HCT116 (cell line): ENCODE measurements at regions not wholly inside any gene's neighbourhood (a gene's known extent, or its start where the extent isn't known, plus 50 kb on each side); places are given as distances from the start of the nearest gene placed in this dataset.
A peak's percentile ranks its signal among the peaks of the same experiment; 100 is the strongest.

Source experiments
- ATAC-seq: fragments of 200-7000 bp; cut with Tn5 transposase; 2 replicates; pipeline ENCODE4 v1.9.1; 2020; ENCODE audit warnings: mild to moderate bottlenecking, moderate library complexity
- BruUV-seq: library from RNA; stranded (reverse); fragments of 400-500 nt; replicated peaks from 2 replicates; lab custom pipeline; 2021; lab: Mats Ljungman, UMichigan
- CTCF ChIA-PET: fragments of 300-600 bp; sonication (Branson Sonifier 250); formaldehyde crosslinking; loops from one replicate; lab custom pipeline; 2021; ENCODE audit warnings: antibody characterized with exemption; lab: Charles Lee
- POLR2A ChIA-PET: fragments of 300-600, 350-600 bp; sonication (Branson Sonifier 250); formaldehyde crosslinking; loops from one replicate; lab custom pipeline; 2021; ENCODE audit warnings: antibody characterized with exemption; lab: Charles Lee
- RAD21 ChIA-PET, 2 experiments: fragments of 300-600 bp; sonication (Branson Sonifier 250); formaldehyde crosslinking; loops; one replicate each; lab custom pipeline; 2023; ENCODE audit warnings: low total read pairs in 2 of 2; ENCODE audit not compliant: uncharacterized antibody in 2 of 2, unreplicated experiment in 2 of 2, low non-redundant PET in 1 of 2; lab: Charles Lee
- DNase-seq: peaks from one replicate; pipeline ENCODE4 v3.0.0-alpha.2; 2010; ENCODE audit warnings: low read depth, low spot score
- H2AFZ ChIP-seq: fragments of 200-600 bp; shearing (Covaris generic), sonication (generic); 2 replicates; pipeline ENCODE4 v1.6.1; 2017; ENCODE audit warnings: low read depth, mixed run types, mixed read lengths, antibody characterized with exemption, low read length; ENCODE audit not compliant: poor library complexity, severe bottlenecking
- H3K27ac ChIP-seq: 2 replicates; pipeline ENCODE4 v1.5.1; 2012; ENCODE audit warnings: low read depth, low read length
- H3K27me3 ChIP-seq: fragments of 200-600 bp; sonication (generic); 2 replicates; pipeline ENCODE4 v1.6.1; 2016; ENCODE audit warnings: mixed run types, low read length, mixed read lengths; ENCODE audit not compliant: insufficient read depth
- H3K36me3 ChIP-seq, 2 experiments: fragments of 200-500 bp in 1 of 2; fragments of 200-600 bp in 1 of 2; sonication (Bioruptor generic) in 1 of 2; sonication (generic) in 1 of 2; 2 replicates each; pipeline versions ENCODE4 v1.5.1 to v1.6.1; 2014 to 2016; ENCODE audit warnings: low read length in 2 of 2, inconsistent platforms in 1 of 2, mixed read lengths in 1 of 2, mixed run types in 1 of 2; ENCODE audit not compliant: insufficient read depth in 2 of 2, control insufficient read depth in 1 of 2
- H3K4me1 ChIP-seq, 2 experiments: fragments of 200-600 bp in 1 of 2; sonication (generic) in 1 of 2; 2 replicates each; pipeline versions ENCODE4 v1.5.1 to v1.6.1; 2012 to 2017; ENCODE audit warnings: low read length in 2 of 2, inconsistent platforms in 1 of 2, mild to moderate bottlenecking in 1 of 2, mixed read lengths in 1 of 2, mixed run types in 1 of 2, moderate library complexity in 1 of 2; ENCODE audit not compliant: insufficient read depth in 2 of 2, control insufficient read depth in 1 of 2
- H3K4me2 ChIP-seq: fragments of 200-600 bp; sonication (generic); 2 replicates; pipeline ENCODE4 v1.6.1; 2017; ENCODE audit warnings: mixed run types, low read length, mixed read lengths
- H3K4me3 ChIP-seq, 2 experiments: fragments of 200-600 bp in 1 of 2; sonication (generic) in 1 of 2; replicated peaks in 1 of 2; 2 replicates each; pipeline ENCODE4 v1.5.1; 2011 to 2016; ENCODE audit warnings: low read length in 2 of 2, control low read depth in 1 of 2, low read depth in 1 of 2, mild to moderate bottlenecking in 1 of 2, mixed read lengths in 1 of 2, mixed run types in 1 of 2
- H3K79me2 ChIP-seq: fragments of 200-600 bp; sonication (generic); 2 replicates; pipeline ENCODE4 v1.6.1; 2017; ENCODE audit warnings: mild to moderate bottlenecking, mixed run types, low read length, moderate library complexity, mixed read lengths; ENCODE audit not compliant: insufficient read depth
- H3K9ac ChIP-seq: fragments of 200-600 bp; sonication (generic); 2 replicates; pipeline ENCODE4 v1.6.1; 2016; ENCODE audit warnings: low read length, mixed read lengths
- H3K9me2 ChIP-seq: fragments of 200-600 bp; sonication (generic), shearing (Covaris generic); 2 replicates; pipeline ENCODE4 v1.6.1; 2017; ENCODE audit warnings: mixed run types, mild to moderate bottlenecking, moderate library complexity; ENCODE audit not compliant: insufficient read depth
- H3K9me3 ChIP-seq, 2 experiments: fragments of 200-500 bp in 1 of 2; fragments of 200-600 bp in 1 of 2; sonication (Bioruptor generic) in 1 of 2; sonication (generic) in 1 of 2; 2 replicates each; pipeline ENCODE4 v1.6.1; 2014 to 2017; ENCODE audit warnings: low read length in 2 of 2, mixed read lengths in 2 of 2, inconsistent platforms in 1 of 2, low read depth in 1 of 2, mild to moderate bottlenecking in 1 of 2, mixed run types in 1 of 2, moderate library complexity in 1 of 2; ENCODE audit not compliant: control insufficient read depth in 1 of 2, insufficient read depth in 1 of 2
- H4K20me1 ChIP-seq: fragments of 200-600 bp; sonication (generic), shearing (Covaris generic); 2 replicates; pipeline ENCODE4 v1.6.1; 2017; ENCODE audit warnings: mixed run types, mild to moderate bottlenecking, moderate library complexity; ENCODE audit not compliant: insufficient read depth
- CBX3 ChIP-seq: IDR thresholded peaks from 2 replicates; pipeline ENCODE4 v1.6.1; 2012; ENCODE audit warnings: low read depth
- CEBPB ChIP-seq: IDR thresholded peaks from 2 replicates; pipeline ENCODE4 v1.6.1; 2012; ENCODE audit warnings: low read depth
- EGR1 ChIP-seq: IDR thresholded peaks from 2 replicates; pipeline ENCODE4 v1.6.1; 2012; ENCODE audit warnings: low read depth
- FOSL1 ChIP-seq: IDR thresholded peaks from 2 replicates; pipeline ENCODE4 v1.6.1; 2012; ENCODE audit warnings: low read depth
- JUND ChIP-seq: IDR thresholded peaks from 2 replicates; pipeline ENCODE4 v1.6.1; 2012
- POLR2A ChIP-seq: IDR thresholded peaks from 2 replicates; pipeline ENCODE4 v1.7.0; 2011; ENCODE audit warnings: borderline replicate concordance; ENCODE audit not compliant: insufficient read depth, insufficient read length; ENCODE audit errors: extremely low read depth
- RAD21 ChIP-seq: IDR thresholded peaks from 2 replicates; pipeline ENCODE4 v1.6.1; 2012; ENCODE audit warnings: low read depth, mild to moderate bottlenecking
- YY1 ChIP-seq: IDR thresholded peaks from 2 replicates; pipeline ENCODE4 v1.6.1; 2011; ENCODE audit warnings: low read length, low read depth, moderate library complexity, mild to moderate bottlenecking; ENCODE audit not compliant: insufficient replicate concordance; ENCODE audit errors: extremely low read depth
- intact Hi-C: fragments of 100-400 bp; cut with micrococcal nuclease; formaldehyde crosslinking; loops from 2 replicates; pipeline ENCODE4 v1.10.0; 2022
- TF ChIP-seq, protein P1 (sequence below): IDR thresholded peaks from 2 replicates; pipeline ENCODE4 v1.6.1; 2012

DNA sequence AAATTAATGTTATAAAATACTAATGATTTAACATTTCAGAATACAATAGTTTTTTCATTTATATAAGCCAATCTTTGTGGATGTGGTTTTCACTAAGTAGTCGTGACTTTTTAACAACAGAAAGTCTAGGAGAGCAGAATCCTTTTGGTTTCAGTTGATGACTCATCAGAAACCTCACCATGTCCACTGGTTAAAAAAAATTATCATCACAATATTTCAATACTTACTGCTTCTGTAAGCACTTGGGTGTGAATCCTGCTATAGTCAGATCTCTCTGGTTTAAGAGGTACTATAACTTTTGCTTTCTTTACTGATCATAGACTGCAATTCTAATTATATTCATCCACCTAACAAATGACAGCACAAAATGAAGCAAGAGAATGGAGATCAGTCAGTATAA lies 77.2 kb downstream of the MRPS30 start:
- H3K27me3 ChIP-seq, result no peaks in the 10 kb centered on the region
- ChIA-PET POLR2A (no interaction called here), CTCF (interaction anchor here (0.9 kb wide), 1 partner anchor 23 kb away, joined by 3 read pairs; no protein-coding TSS in a partner anchor)
- H3K79me2 ChIP-seq, result no peaks in the 10 kb centered on the region
- H3K4me3 ChIP-seq, result no peak overlapping the region
- ATAC-seq, result no peak
- peak overlapping the region; percentile 95 for H2AFZ ChIP-seq
- H3K4me1 ChIP-seq, result peaks cover 0 to 15% of the 10 kb centered on the region in 2 experiments; a peak in 2 of 4 replicates
- BruUV-seq, result no TSS peak
- TF ChIP-seq FOSL1, result peak; percentile 39; the same call in 1 of the 2 replicates
- no peak for TF ChIP-seq RAD21
- no peak for TF ChIP-seq CEBPB
- no peak for TF ChIP-seq EGR1
- TF ChIP-seq YY1, result no peak
- TF ChIP-seq, protein P1, sequence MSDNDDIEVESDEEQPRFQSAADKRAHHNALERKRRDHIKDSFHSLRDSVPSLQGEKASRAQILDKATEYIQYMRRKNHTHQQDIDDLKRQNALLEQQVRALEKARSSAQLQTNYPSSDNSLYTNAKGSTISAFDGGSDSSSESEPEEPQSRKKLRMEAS, result no peak
- TF ChIP-seq, all 23 proteins: peak for 1
- H3K9me2 ChIP-seq, result no peaks in the 10 kb centered on the region
- peak overlapping the region; percentile 24 for H3K4me2 ChIP-seq
- peaks cover 0 to 6% of the 10 kb centered on the region in 2 experiments; a peak in 1 of 4 replicates for H3K9me3 ChIP-seq
- no peak for DNase-seq
- no peak overlapping the region for H3K27ac ChIP-seq
- RAD21 ChIA-PET, result no interaction called here
- intact Hi-C loops, result no loop called here
- no peaks in the 10 kb centered on the region for H4K20me1 ChIP-seq
- H3K36me3 ChIP-seq, result peaks cover 0 to 8% of the 10 kb centered on the region in 2 experiments; a peak in 1 of 4 replicates
- no peak overlapping the region for H3K9ac ChIP-seq

DNA sequence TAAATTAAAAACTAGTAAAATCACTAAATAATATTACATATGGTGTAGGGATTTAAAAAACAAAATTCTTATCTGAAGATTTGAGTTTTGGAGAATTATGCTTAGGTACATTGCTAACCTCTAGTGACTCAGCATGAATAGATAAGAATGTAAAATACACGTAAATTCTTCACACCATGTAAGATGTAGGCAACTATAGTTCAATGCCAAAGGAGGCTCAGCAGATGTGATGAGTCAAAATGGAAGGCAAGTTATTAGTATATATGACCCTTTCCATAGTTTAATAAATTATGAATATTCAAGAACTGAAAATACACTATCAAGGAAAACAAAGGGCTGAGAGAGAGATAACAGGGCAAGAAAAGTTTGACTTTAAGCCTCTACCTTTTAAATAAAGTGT lies 79.0 kb downstream of the MRPS30 start:
- Histone ChIP-seq H3K79me2 (no peaks in the 10 kb centered on the region), H3K27me3 (no peaks in the 10 kb centered on the region), H3K9ac (no peak overlapping the region), H4K20me1 (no peaks in the 10 kb centered on the region)
- no TSS peak for BruUV-seq
- TF ChIP-seq POLR2A (no peak), YY1 (no peak), RAD21 (no peak), CBX3 (no peak), JUND (no peak)
- TF ChIP-seq, all 23 proteins: peak for 0
- Histone ChIP-seq H3K27ac (no peak overlapping the region), H2AFZ (peak overlapping the region; percentile 52), H3K9me2 (no peaks in the 10 kb centered on the region), H3K36me3 (no peaks in the 10 kb centered on the region), H3K4me3 (no peak overlapping the region), H3K4me1 (peaks cover 0 to 15% of the 10 kb centered on the region in 2 experiments; a peak in 2 of 4 replicates), H3K4me2 (no peak overlapping the region), H3K9me3 (0 out of 4 replicates have a peak, but pooled peaks cover 0 to 3% of the 10 kb centered on the region in 2 experiments)
- RAD21 ChIA-PET, result no interaction called here
- DNase-seq (no peak), ATAC-seq (no peak)
- intact Hi-C loops, result no loop called here
- CTCF ChIA-PET, result no interaction called here
- POLR2A ChIA-PET, result no interaction called here
